Activated CD4-positive, alpha-beta T cell treated with anti-CD3 and anti-CD28 coated beads for 36 hours (primary cell): ENCODE measurements at regions not wholly inside any gene's neighbourhood (a gene's known extent, or its start where the extent isn't known, plus 50 kb on each side); places are given as distances from the start of the nearest gene placed in this dataset.

Source experiments
- ATAC-seq: fragments of 200-7000 bp; cut with Tn5 transposase; one replicate; pipeline ENCODE4 v1.10.0; 2021; ENCODE audit warnings: mild to moderate bottlenecking, moderate library complexity
- CTCF ChIA-PET: fragments of 350-600 bp; sonication (Branson Sonifier 250); formaldehyde crosslinking; loops from one replicate; lab custom pipeline; 2021; ENCODE audit warnings: antibody characterized with exemption; lab: Charles Lee
- POLR2A ChIA-PET: fragments of 350-600 bp; sonication (Branson Sonifier 250); formaldehyde crosslinking; loops from one replicate; lab custom pipeline; 2021; ENCODE audit warnings: antibody characterized with exemption, inconsistent platforms; lab: Charles Lee
- DNase-seq: peaks from one replicate; pipeline ENCODE4 v3.0.0-alpha.2; 2020
- H3K27ac Mint-ChIP-seq: one replicate; pipeline ENCODE4 v1.8.0; 2021; ENCODE audit warnings: mixed read lengths
- H3K27me3 Mint-ChIP-seq: one replicate; pipeline ENCODE4 v1.8.0; 2021; ENCODE audit warnings: mixed read lengths
- H3K36me3 Mint-ChIP-seq: one replicate; pipeline ENCODE4 v1.8.0; 2021; ENCODE audit warnings: low read depth, mixed read lengths
- H3K4me1 Mint-ChIP-seq: one replicate; pipeline ENCODE4 v1.8.0; 2021; ENCODE audit warnings: mixed read lengths
- H3K4me3 Mint-ChIP-seq: one replicate; pipeline ENCODE4 v1.8.0; 2021; ENCODE audit warnings: mild to moderate bottlenecking, moderate library complexity, mixed read lengths
- H3K9me3 Mint-ChIP-seq: one replicate; pipeline ENCODE4 v1.8.0; 2021; ENCODE audit warnings: low read depth, mixed read lengths
- intact Hi-C, 2 experiments: fragments of 100-400 bp; cut with DNase I in 1 of 2; cut with micrococcal nuclease in 1 of 2; formaldehyde crosslinking; loops; one replicate each; pipeline versions ENCODE4 v1.14.2 to v1.15.1; 2022 to 2024; cut with DNase I, micrococcal nuclease

- H3K9me3 Mint-ChIP-seq: no peaks in the 10 kb centered on the region
- H3K27me3 Mint-ChIP-seq: peaks cover 7% of the 10 kb centered on the region
- no peak for DNase-seq
- H3K27ac Mint-ChIP-seq: no peak overlapping the region
- ChIA-PET POLR2A (no interaction called here), CTCF (no interaction called here)
- no peak overlapping the region for H3K4me3 Mint-ChIP-seq
- ATAC-seq: no peak
- intact Hi-C loops: no loop called here
- no peaks in the 10 kb centered on the region for H3K36me3 Mint-ChIP-seq
- no peaks in the 10 kb centered on the region for H3K4me1 Mint-ChIP-seq
Observed at GRCh38 chr3:66705076-66705475, 204.3 kb upstream of the LRIG1 start.

- ChIA-PET CTCF (interaction anchor here (0.6 to 0.9 kb wide), 2 partner anchors 10 to 32 kb away, joined by 3 read pairs; no protein-coding TSS in a partner anchor), POLR2A (no interaction called here)
- ATAC-seq: no peak
- Mint-ChIP-seq H3K4me3 (no peak overlapping the region), H3K9me3 (no peaks in the 10 kb centered on the region), H3K27ac (no peak overlapping the region), H3K27me3 (peaks cover 7% of the 10 kb centered on the region), H3K36me3 (no peaks in the 10 kb centered on the region), H3K4me1 (no peaks in the 10 kb centered on the region)
- intact Hi-C loops: no loop called here
- no peak for DNase-seq
Observed at GRCh38 chr3:66706890-66707289, 206.1 kb upstream of the LRIG1 start.

GRCh38 chr3:66709532-66709931 is 208.7 kb upstream of the LRIG1 start:
- no peak for ATAC-seq
- DNase-seq: no peak
- Mint-ChIP-seq H3K4me1 (no peaks in the 10 kb centered on the region), H3K4me3 (no peak overlapping the region), H3K27ac (no peak overlapping the region), H3K27me3 (peaks cover 7% of the 10 kb centered on the region), H3K36me3 (no peaks in the 10 kb centered on the region), H3K9me3 (no peaks in the 10 kb centered on the region)
- ChIA-PET POLR2A (no interaction called here), CTCF (no interaction called here)
- intact Hi-C loops: no loop called here

GRCh38 chr3:66712210-66712609 is 211.4 kb upstream of the LRIG1 start:
- ChIA-PET CTCF (interaction anchor here (0.5 kb wide), 1 partner anchor 804 kb away, joined by 3 read pairs; no protein-coding TSS in a partner anchor), POLR2A (no interaction called here)
- DNase-seq: no peak
- ATAC-seq: no peak
- no peaks in the 10 kb centered on the region for H3K9me3 Mint-ChIP-seq
- H3K4me1 Mint-ChIP-seq: no peaks in the 10 kb centered on the region
- peaks cover 4% of the 10 kb centered on the region for H3K27me3 Mint-ChIP-seq
- H3K27ac Mint-ChIP-seq: no peak overlapping the region
- H3K4me3 Mint-ChIP-seq: no peak overlapping the region
- intact Hi-C loops: no loop called here
- H3K36me3 Mint-ChIP-seq: no peaks in the 10 kb centered on the region

GRCh38 chr3:66713921-66714320 is 213.1 kb upstream of the LRIG1 start:
- no peak overlapping the region for H3K4me3 Mint-ChIP-seq
- H3K4me1 Mint-ChIP-seq: no peaks in the 10 kb centered on the region
- ATAC-seq: no peak
- CTCF ChIA-PET: interaction anchor here (0.7 kb wide), 1 partner anchor 15 kb away, joined by 3 read pairs; no protein-coding TSS in a partner anchor
- POLR2A ChIA-PET: no interaction called here
- intact Hi-C loops: no loop called here
- H3K27ac Mint-ChIP-seq: no peak overlapping the region
- no peaks in the 10 kb centered on the region for H3K27me3 Mint-ChIP-seq
- H3K36me3 Mint-ChIP-seq: no peaks in the 10 kb centered on the region
- no peak for DNase-seq
- H3K9me3 Mint-ChIP-seq: no peaks in the 10 kb centered on the region

GRCh38 chr3:66715806-66716205 is 215.0 kb upstream of the LRIG1 start:
- H3K36me3 Mint-ChIP-seq: no peaks in the 10 kb centered on the region
- CTCF ChIA-PET: no interaction called here
- no peak for DNase-seq
- no peaks in the 10 kb centered on the region for H3K9me3 Mint-ChIP-seq
- POLR2A ChIA-PET: no interaction called here
- H3K27ac Mint-ChIP-seq: no peak overlapping the region
- intact Hi-C loops: no loop called here
- no peak for ATAC-seq
- peaks cover 3% of the 10 kb centered on the region for H3K27me3 Mint-ChIP-seq
- no peaks in the 10 kb centered on the region for H3K4me1 Mint-ChIP-seq
- H3K4me3 Mint-ChIP-seq: no peak overlapping the region

DNA sequence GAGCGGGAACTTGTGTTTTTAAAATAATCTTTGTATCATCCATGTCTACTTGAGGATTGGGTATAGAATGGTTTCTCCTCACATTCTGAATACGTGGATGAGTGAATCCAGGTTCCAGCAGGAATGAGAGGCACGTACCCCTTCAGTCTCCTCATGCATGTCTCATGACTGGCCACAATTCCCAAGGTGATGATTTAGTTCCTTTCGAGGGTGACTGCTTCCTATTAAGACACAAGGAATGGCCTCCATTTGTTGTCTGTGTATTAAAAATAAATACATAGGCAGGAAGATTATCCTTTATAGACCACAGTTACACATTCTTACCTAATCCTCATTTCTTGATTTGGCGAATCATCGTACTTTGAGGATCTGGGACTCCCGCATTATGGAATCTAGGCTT is 217.0 kb upstream of the LRIG1 start:
- intact Hi-C loops: no loop called here
- Mint-ChIP-seq H3K9me3 (no peaks in the 10 kb centered on the region), H3K4me1 (no peaks in the 10 kb centered on the region), H3K36me3 (no peaks in the 10 kb centered on the region), H3K4me3 (no peak overlapping the region), H3K27me3 (peaks cover 3% of the 10 kb centered on the region), H3K27ac (no peak overlapping the region)
- ATAC-seq: no peak
- ChIA-PET POLR2A (no interaction called here), CTCF (no interaction called here)
- DNase-seq: no peak

- Mint-ChIP-seq H3K4me1 (no peaks in the 10 kb centered on the region), H3K9me3 (no peaks in the 10 kb centered on the region), H3K36me3 (no peaks in the 10 kb centered on the region), H3K4me3 (no peak overlapping the region), H3K27me3 (peaks cover 4% of the 10 kb centered on the region), H3K27ac (no peak overlapping the region)
- DNase-seq: no peak
- ChIA-PET CTCF (interaction anchor here (0.5 to 0.6 kb wide), 2 partner anchors 58 to 334 kb away, joined by 4 to 5 read pairs; no protein-coding TSS in a partner anchor), POLR2A (no interaction called here)
- intact Hi-C loops: no loop called here
- ATAC-seq: no peak
Observed at GRCh38 chr3:66719796-66720356, 219.1 kb upstream of the LRIG1 start.

DNA sequence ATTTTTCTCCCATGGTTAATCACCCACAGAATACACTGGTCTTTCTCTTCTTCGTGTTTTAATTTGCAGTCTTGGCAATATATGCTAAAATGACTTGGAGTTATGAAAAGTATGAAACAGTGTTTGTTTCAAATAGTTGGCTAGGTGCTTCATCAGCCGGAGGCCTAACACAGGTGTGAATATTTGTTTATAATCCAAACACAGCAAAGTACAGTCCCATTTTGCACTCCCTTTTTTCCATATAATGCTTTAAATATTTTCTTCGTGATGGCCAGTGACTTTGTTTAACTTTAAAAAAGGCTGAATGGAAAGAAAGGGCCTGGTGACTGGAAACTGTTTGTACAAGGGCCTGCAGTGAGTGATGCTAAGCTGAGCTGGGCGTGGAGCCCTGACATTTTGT is 219.7 kb upstream of the LRIG1 start:
- CTCF ChIA-PET: interaction anchor here (0.6 kb wide), 1 partner anchor 335 kb away, joined by 4 read pairs; no protein-coding TSS in a partner anchor
- Mint-ChIP-seq H3K27ac (no peak overlapping the region), H3K9me3 (no peaks in the 10 kb centered on the region), H3K36me3 (no peaks in the 10 kb centered on the region), H3K27me3 (peaks cover 4% of the 10 kb centered on the region), H3K4me1 (no peaks in the 10 kb centered on the region), H3K4me3 (no peak overlapping the region)
- DNase-seq (no peak), ATAC-seq (no peak)
- intact Hi-C loops: no loop called here
- POLR2A ChIA-PET: no interaction called here

- DNase-seq (no peak), ATAC-seq (no peak)
- Mint-ChIP-seq H3K36me3 (no peaks in the 10 kb centered on the region), H3K4me3 (no peak overlapping the region), H3K27me3 (peaks cover 4% of the 10 kb centered on the region), H3K27ac (no peak overlapping the region), H3K9me3 (no peaks in the 10 kb centered on the region), H3K4me1 (no peaks in the 10 kb centered on the region)
- POLR2A ChIA-PET: no interaction called here
- intact Hi-C loops: no loop called here
- CTCF ChIA-PET: no interaction called here
Observed at GRCh38 chr3:66722675-66723074, 221.9 kb upstream of the LRIG1 start.

GRCh38 chr3:66723231-66723630 is 222.4 kb upstream of the LRIG1 start:
- ChIA-PET POLR2A (no interaction called here), CTCF (no interaction called here)
- Mint-ChIP-seq H3K4me1 (no peaks in the 10 kb centered on the region), H3K9me3 (no peaks in the 10 kb centered on the region), H3K27me3 (peaks cover 7% of the 10 kb centered on the region), H3K4me3 (no peak overlapping the region), H3K27ac (no peak overlapping the region), H3K36me3 (no peaks in the 10 kb centered on the region)
- no peak for DNase-seq
- intact Hi-C loops: no loop called here
- ATAC-seq: no peak

GRCh38 chr3:66729687-66730393 is 229.0 kb upstream of the LRIG1 start:
- no peaks in the 10 kb centered on the region for H3K9me3 Mint-ChIP-seq
- peaks cover 11% of the 10 kb centered on the region for H3K27me3 Mint-ChIP-seq
- intact Hi-C loops: no loop called here
- H3K36me3 Mint-ChIP-seq: no peaks in the 10 kb centered on the region
- ChIA-PET POLR2A (no interaction called here), CTCF (no interaction called here)
- no peak overlapping the region for H3K27ac Mint-ChIP-seq
- no peak for DNase-seq
- no peak overlapping the region for H3K4me3 Mint-ChIP-seq
- no peaks in the 10 kb centered on the region for H3K4me1 Mint-ChIP-seq
- ATAC-seq: no peak
